ENCODE measurements at regions not wholly inside any gene's neighbourhood (a gene's known extent, or its start where the extent isn't known, plus 50 kb on each side); places are given as distances from the start of the nearest gene placed in this dataset.
"Not testable (repeated sequence)": the region's sequence is repeated elsewhere in the genome, so short reads cannot be mapped to it uniquely, and the experiment has no call there.

GRCh38 chr11:82080160-82080559 is 653.5 kb downstream of the FAM181B start:
- no peak overlapping the region for H3K27ac Mint-ChIP-seq
- DNase-seq (ENCODE audit: low spot score) = no peak
- H3K4me3 Mint-ChIP-seq = no peak overlapping the region
- peaks cover 2% of the 10 kb centered on the region for H3K27me3 Mint-ChIP-seq (ENCODE audit: low read depth)
- H3K9me3 Mint-ChIP-seq = no peaks in the 10 kb centered on the region
- H3K4me1 Mint-ChIP-seq (ENCODE audit: low read depth) = no peaks in the 10 kb centered on the region
- no peaks in the 10 kb centered on the region for H3K36me3 Mint-ChIP-seq (ENCODE audit: low read depth)

DNA sequence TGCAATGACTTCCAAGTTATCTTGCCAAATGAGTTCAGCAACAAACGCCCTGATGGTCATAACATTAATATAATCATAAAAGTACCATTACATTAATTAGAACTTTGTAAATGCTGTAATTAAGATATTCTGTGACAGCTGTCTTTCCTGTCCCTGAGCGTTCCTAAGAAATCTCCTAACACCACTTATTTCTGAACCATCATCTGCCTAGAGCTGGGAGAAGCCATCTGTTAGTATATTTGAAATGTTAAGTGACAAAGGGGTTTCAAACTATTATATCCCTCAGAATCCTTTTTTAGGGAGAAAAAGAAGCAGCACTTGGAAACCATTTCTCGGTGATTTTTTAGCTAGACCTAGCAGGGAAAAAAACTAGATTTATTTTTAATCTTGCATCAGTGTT is 657.5 kb downstream of the FAM181B start:
- DNase-seq (ENCODE audit: low spot score) = no peak
- H3K9me3 Mint-ChIP-seq = no peaks in the 10 kb centered on the region
- no peaks in the 10 kb centered on the region for H3K4me1 Mint-ChIP-seq (ENCODE audit: low read depth)
- no peak overlapping the region for H3K27ac Mint-ChIP-seq
- no peaks in the 10 kb centered on the region for H3K36me3 Mint-ChIP-seq (ENCODE audit: low read depth)
- H3K27me3 Mint-ChIP-seq (ENCODE audit: low read depth) = no peaks in the 10 kb centered on the region
- H3K4me3 Mint-ChIP-seq = no peak overlapping the region

DNA sequence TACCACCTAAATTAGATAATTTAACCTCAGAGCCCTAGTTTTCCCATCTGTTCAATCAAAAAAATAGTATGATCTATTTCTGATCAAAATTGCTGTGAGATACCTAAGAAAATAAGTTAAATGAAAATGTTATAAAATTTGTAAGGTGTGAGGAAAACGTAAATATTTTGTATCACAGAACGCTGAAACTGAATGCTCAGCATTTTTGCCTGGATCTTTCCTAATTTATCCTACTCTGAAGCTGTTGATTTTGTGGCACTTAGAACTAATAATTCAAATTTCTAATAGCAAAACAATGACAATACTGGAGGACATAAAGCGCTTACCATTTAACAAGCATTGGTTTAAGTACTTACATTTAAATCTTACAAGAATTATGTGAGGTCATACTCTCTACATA is 674.2 kb downstream of the FAM181B start:
- no peak for DNase-seq (ENCODE audit: low spot score)
- Mint-ChIP-seq H3K27me3 (ENCODE audit: low read depth) (no peaks in the 10 kb centered on the region), H3K4me1 (ENCODE audit: low read depth) (no peaks in the 10 kb centered on the region), H3K27ac (no peak overlapping the region), H3K4me3 (no peak overlapping the region), H3K9me3 (no peaks in the 10 kb centered on the region), H3K36me3 (ENCODE audit: low read depth) (no peaks in the 10 kb centered on the region)

DNA sequence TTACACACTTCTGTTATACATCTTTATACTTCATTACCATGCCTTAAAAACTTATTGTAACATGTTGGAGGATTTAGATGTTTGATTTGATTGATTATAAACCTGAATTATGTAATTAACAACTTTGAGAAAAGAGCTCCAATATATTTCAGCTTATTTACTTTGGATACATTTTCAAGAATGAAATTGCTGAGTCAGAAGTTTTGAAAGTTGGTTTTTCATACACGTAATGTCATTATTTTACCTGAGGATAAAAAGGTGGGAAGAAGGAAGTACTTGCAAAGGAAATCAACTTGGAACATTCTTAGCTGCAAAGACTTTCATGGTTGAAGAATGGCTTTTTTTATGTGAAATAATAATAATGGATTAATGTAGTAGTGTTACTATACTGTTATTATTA is 677.2 kb downstream of the FAM181B start:
- Mint-ChIP-seq H3K4me1 (ENCODE audit: low read depth) (no peaks in the 10 kb centered on the region), H3K27ac (no peak overlapping the region), H3K4me3 (no peak overlapping the region), H3K9me3 (no peaks in the 10 kb centered on the region), H3K27me3 (ENCODE audit: low read depth) (peaks cover 2% of the 10 kb centered on the region), H3K36me3 (ENCODE audit: low read depth) (no peaks in the 10 kb centered on the region)
- no peak for DNase-seq (ENCODE audit: low spot score)

GRCh38 chr11:82049199-82049598 is 684.5 kb downstream of the FAM181B start:
- Mint-ChIP-seq H3K4me1 (ENCODE audit: low read depth) (no peaks in the 10 kb centered on the region), H3K27ac (no peak overlapping the region), H3K27me3 (ENCODE audit: low read depth) (peaks cover 2% of the 10 kb centered on the region), H3K4me3 (no peak overlapping the region), H3K9me3 (peaks cover 19% of the 10 kb centered on the region), H3K36me3 (ENCODE audit: low read depth) (no peaks in the 10 kb centered on the region)
- DNase-seq (ENCODE audit: low spot score) = no peak

DNA sequence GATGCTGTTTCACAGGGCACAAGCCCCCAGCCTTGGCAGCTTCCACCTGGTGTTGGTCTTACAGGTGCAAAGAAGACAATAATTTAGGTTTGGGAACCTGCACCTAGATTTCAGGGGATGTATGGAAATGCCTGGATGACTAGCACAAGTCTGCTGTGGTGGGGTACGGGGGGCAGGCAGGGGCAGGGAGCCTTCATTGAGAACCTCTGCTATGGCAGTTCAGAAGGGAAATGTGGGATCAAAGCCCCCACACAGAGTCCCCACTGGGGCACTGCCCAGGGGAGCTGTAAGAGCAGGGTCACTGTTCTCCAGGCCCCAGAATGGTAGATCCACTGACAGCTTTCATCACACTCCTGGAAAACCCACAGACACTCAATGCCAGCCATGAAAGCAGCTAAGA is 686.5 kb downstream of the FAM181B start:
- H3K9me3 Mint-ChIP-seq = peaks cover 19% of the 10 kb centered on the region
- no peak for DNase-seq (ENCODE audit: low spot score)
- no peak overlapping the region for H3K4me3 Mint-ChIP-seq
- no peaks in the 10 kb centered on the region for H3K36me3 Mint-ChIP-seq (ENCODE audit: low read depth)
- H3K4me1 Mint-ChIP-seq (ENCODE audit: low read depth) = no peaks in the 10 kb centered on the region
- no peaks in the 10 kb centered on the region for H3K27me3 Mint-ChIP-seq (ENCODE audit: low read depth)
- H3K27ac Mint-ChIP-seq = no peak overlapping the region

GRCh38 chr11:82046778-82047177 is 686.9 kb downstream of the FAM181B start:
- Mint-ChIP-seq H3K4me1 (ENCODE audit: low read depth) (no peaks in the 10 kb centered on the region), H3K9me3 (peaks cover 19% of the 10 kb centered on the region), H3K27ac (no peak overlapping the region), H3K4me3 (no peak overlapping the region), H3K36me3 (ENCODE audit: low read depth) (no peaks in the 10 kb centered on the region), H3K27me3 (ENCODE audit: low read depth) (no peaks in the 10 kb centered on the region)
- no peak for DNase-seq (ENCODE audit: low spot score)

GRCh38 chr11:82045748-82046457 is 687.8 kb downstream of the FAM181B start:
- Mint-ChIP-seq H3K36me3 (ENCODE audit: low read depth) (no peaks in the 10 kb centered on the region), H3K4me3 (no peak overlapping the region), H3K4me1 (ENCODE audit: low read depth) (no peaks in the 10 kb centered on the region), H3K9me3 (peaks cover 19% of the 10 kb centered on the region), H3K27me3 (ENCODE audit: low read depth) (no peaks in the 10 kb centered on the region), H3K27ac (no peak overlapping the region)
- DNase-seq (ENCODE audit: low spot score) = no peak

DNA sequence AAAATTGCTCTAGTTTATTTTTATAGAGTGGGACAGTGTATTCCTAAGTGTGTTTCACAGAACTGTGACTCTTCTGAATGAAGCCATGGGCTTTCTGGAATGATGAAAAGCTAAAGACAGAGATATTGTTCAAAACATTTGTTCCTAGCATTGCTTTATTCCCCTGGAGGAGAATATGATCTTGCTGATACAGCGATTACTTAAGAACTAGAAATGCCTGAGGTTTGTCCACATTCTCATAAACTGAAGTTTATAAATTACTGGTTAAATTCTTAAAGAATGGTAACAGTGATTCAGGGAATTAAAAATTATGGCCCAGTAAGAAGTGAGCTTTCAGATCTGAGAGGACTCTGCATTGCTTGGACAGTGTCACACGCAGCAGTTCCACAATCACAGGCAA is 690.3 kb downstream of the FAM181B start:
- Mint-ChIP-seq H3K36me3 (ENCODE audit: low read depth) (no peaks in the 10 kb centered on the region), H3K4me3 (no peak overlapping the region), H3K27me3 (ENCODE audit: low read depth) (peaks cover 6% of the 10 kb centered on the region), H3K27ac (no peak overlapping the region), H3K9me3 (peaks cover 13% of the 10 kb centered on the region), H3K4me1 (ENCODE audit: low read depth) (no peaks in the 10 kb centered on the region)
- DNase-seq (ENCODE audit: low spot score) = no peak

- Mint-ChIP-seq H3K4me1 (ENCODE audit: low read depth) (no peaks in the 10 kb centered on the region), H3K27ac (no peak overlapping the region), H3K9me3 (peaks cover 10% of the 10 kb centered on the region), H3K4me3 (no peak overlapping the region), H3K27me3 (ENCODE audit: low read depth) (peaks cover 6% of the 10 kb centered on the region), H3K36me3 (ENCODE audit: low read depth) (no peaks in the 10 kb centered on the region)
- DNase-seq (ENCODE audit: low spot score) = no peak
These were observed 691.9 kb downstream of the FAM181B start for GRCh38 chr11:82041764-82042163.

GRCh38 chr11:82038154-82038553 is 695.5 kb downstream of the FAM181B start:
- no peak for DNase-seq (ENCODE audit: low spot score)
- Mint-ChIP-seq H3K36me3 (ENCODE audit: low read depth) (no peaks in the 10 kb centered on the region), H3K4me3 (no peak overlapping the region)

DNA sequence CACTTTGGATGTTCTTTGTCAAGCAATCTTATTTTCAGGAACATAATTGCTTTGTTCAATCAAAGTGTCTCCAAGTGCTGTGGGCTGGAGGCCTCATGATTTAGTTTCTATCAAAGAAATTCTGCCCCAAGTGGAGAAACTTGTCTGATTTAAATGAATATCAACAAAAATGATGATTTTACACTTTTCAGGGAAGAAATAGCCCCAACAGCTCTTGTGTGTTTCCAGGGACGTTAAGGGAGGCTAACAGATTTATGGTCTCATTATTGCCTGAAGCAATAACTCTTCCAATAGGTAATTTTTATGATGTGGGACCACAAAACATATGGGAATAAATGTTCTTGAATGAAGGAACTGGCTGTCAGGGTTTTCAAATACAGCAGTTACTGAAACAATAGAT is 699.1 kb downstream of the FAM181B start:
- H3K4me1 Mint-ChIP-seq (ENCODE audit: low read depth) = no peaks in the 10 kb centered on the region
- no peaks in the 10 kb centered on the region for H3K9me3 Mint-ChIP-seq
- H3K27ac Mint-ChIP-seq = no peak overlapping the region
- no peaks in the 10 kb centered on the region for H3K36me3 Mint-ChIP-seq (ENCODE audit: low read depth)
- DNase-seq (ENCODE audit: low spot score) = no peak
- H3K27me3 Mint-ChIP-seq (ENCODE audit: low read depth) = peaks cover 3% of the 10 kb centered on the region
- no peak overlapping the region for H3K4me3 Mint-ChIP-seq

More at GRCh38 chr11:82038154-82038553, 695.5 kb downstream of the FAM181B start:
- H3K4me1 Mint-ChIP-seq (ENCODE audit: low read depth) = no peaks in the 10 kb centered on the region
- H3K27ac Mint-ChIP-seq = no peak overlapping the region
- H3K9me3 Mint-ChIP-seq = no peaks in the 10 kb centered on the region
- H3K27me3 Mint-ChIP-seq (ENCODE audit: low read depth) = peaks cover 6% of the 10 kb centered on the region

DNA sequence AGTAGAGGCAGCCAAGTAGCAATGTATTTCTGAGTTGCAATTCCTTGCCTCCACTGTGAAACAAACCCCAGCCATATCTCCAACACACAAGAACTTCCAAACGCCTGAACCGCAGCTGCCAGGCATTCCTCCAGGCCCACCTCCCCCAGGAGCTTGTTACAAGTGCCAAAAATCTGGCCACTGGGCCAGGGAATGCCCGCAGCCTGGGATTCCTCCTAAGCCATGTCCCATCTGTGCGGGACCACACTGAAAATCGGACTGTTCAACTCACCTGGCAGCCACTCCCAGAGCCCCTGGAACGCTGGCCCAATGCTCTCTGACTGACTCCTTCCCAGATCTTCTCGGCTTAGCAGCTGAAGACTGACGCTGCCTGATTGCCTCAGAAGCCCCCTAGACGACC is 706.3 kb downstream of the FAM181B start:
- not testable (repeated sequence) for H3K4me1 Mint-ChIP-seq (ENCODE audit: low read depth); H3K4me3 Mint-ChIP-seq; H3K9me3 Mint-ChIP-seq; H3K27ac Mint-ChIP-seq; H3K27me3 Mint-ChIP-seq (ENCODE audit: low read depth); H3K36me3 Mint-ChIP-seq (ENCODE audit: low read depth); DNase-seq (ENCODE audit: low spot score)

DNA sequence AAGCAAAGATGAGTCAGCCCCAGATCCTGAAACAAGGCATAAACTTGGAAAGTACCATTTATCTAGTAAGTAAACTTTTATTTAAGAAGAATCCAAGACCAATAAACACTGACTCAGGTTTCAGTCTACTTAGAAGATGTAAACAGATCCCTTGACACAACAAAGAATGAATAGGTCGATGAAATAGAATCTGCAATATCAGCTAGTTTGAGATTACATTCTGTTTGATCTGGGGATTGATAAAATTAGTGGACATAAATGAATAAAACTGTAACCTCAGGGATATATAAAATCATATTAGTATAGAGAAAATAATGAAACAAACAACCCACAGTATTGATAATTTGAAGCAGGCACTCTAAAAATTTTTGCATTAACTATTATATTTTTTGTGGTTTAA is 708.9 kb downstream of the FAM181B start:
- Mint-ChIP-seq H3K27ac (no peak overlapping the region), H3K4me3 (no peak overlapping the region), H3K9me3 (no peaks in the 10 kb centered on the region), H3K36me3 (ENCODE audit: low read depth) (no peaks in the 10 kb centered on the region), H3K27me3 (ENCODE audit: low read depth) (no peaks in the 10 kb centered on the region), H3K4me1 (ENCODE audit: low read depth) (no peaks in the 10 kb centered on the region)
- no peak for DNase-seq (ENCODE audit: low spot score)

- DNase-seq (ENCODE audit: low spot score) = no peak
- Mint-ChIP-seq H3K9me3 (no peaks in the 10 kb centered on the region), H3K4me1 (ENCODE audit: low read depth) (no peaks in the 10 kb centered on the region), H3K27ac (no peak overlapping the region), H3K4me3 (no peak overlapping the region), H3K36me3 (ENCODE audit: low read depth) (no peaks in the 10 kb centered on the region), H3K27me3 (ENCODE audit: low read depth) (no peaks in the 10 kb centered on the region)
These were observed 721.4 kb downstream of the FAM181B start for GRCh38 chr11:82012276-82012675.

All from T-helper 2 cell treated with Interferon-gamma antibody and Interleukin-4, amounts not matched to agents 5 μg/mL and 100 μg/mL, for 36 hours (primary cell).